Prostate gland (tissue), 2 donors: ENCODE measurements at regions not wholly inside any gene's neighbourhood (a gene's known extent, or its start where the extent isn't known, plus 50 kb on each side); places are given as distances from the start of the nearest gene placed in this dataset.

Experiments used
- CTCF ChIP-seq, 4 experiments: fragments of 200-600 bp in 2 of 4; fragments of 450-650 bp in 2 of 4; sonication (generic) in 2 of 4; IDR thresholded peaks; 1 replicate in 3 of 4; 2 replicates in 1 of 4; pipeline ENCODE4 v1.5.1; 2016 to 2019; ENCODE audit warnings: antibody characterized with exemption in 4 of 4, mild to moderate bottlenecking in 2 of 4, moderate library complexity in 2 of 4
- POLR2A ChIP-seq: fragments of 450-650 bp; IDR thresholded peaks from one replicate; pipeline ENCODE4 v1.6.1; 2016; ENCODE audit warnings: antibody characterized with exemption, mild to moderate bottlenecking
- POLR2AphosphoS5 ChIP-seq: sonication (generic); formaldehyde crosslinking; IDR thresholded peaks from one replicate; pipeline ENCODE4 v1.6.1; 2017; ENCODE audit warnings: antibody characterized with exemption

- TF ChIP-seq POLR2AphosphoS5 (no peak), POLR2A (no peak), CTCF (IDR thresholded peaks at IDR 0.05) (no peak)
Measured at GRCh38 chr2:45130736-45131135, 121.5 kb upstream of the SIX2 start.
